Left ventricle myocardium superior (tissue), 1 donor: ENCODE measurements at regions not wholly inside any gene's neighbourhood (a gene's known extent, or its start where the extent isn't known, plus 50 kb on each side); places are given as distances from the start of the nearest gene placed in this dataset.
"Not testable (repeated sequence)": the region's sequence is repeated elsewhere in the genome, so short reads cannot be mapped to it uniquely, and the experiment has no call there.

Experiments used
- ATAC-seq: fragments of 200-7000 bp; cut with Tn5 transposase; one replicate; pipeline ENCODE4 v1.9.1; 2020; ENCODE audit warnings: mild to moderate bottlenecking, moderate library complexity
- DNase-seq: peaks from one replicate; pipeline ENCODE4 v3.0.0-alpha.2; 2020
- intact Hi-C: fragments of 100-400 bp; cut with micrococcal nuclease; formaldehyde crosslinking; loops from one replicate; pipeline ENCODE4 v1.11.0; 2022
- donor health status: DM: no; HTN: yes; CAD: no; lungs with severe emphysema.

GRCh38 chr15:70246623-70247220 is 149.0 kb upstream of the TLE3 start:
- DNase-seq (no peak), ATAC-seq (no peak)
- intact Hi-C loops = no loop called here

- peak; percentile 55 for DNase-seq
- intact Hi-C loops = no loop called here
Measured at GRCh38 chr15:70245932-70246622, 148.4 kb upstream of the TLE3 start.

GRCh38 chr15:70244978-70245542 is 147.3 kb upstream of the TLE3 start:
- ATAC-seq = no peak
- no peak for DNase-seq
- intact Hi-C loops = no loop called here

More at GRCh38 chr15:70245932-70246622, 148.4 kb upstream of the TLE3 start:
- peak; percentile 77 for ATAC-seq

GRCh38 chr15:70243686-70244540 is 146.2 kb upstream of the TLE3 start:
- intact Hi-C loops = no loop called here
- DNase-seq (no peak), ATAC-seq (no peak)

- ATAC-seq = no peak
- no peak for DNase-seq
- intact Hi-C loops = no loop called here
Measured at GRCh38 chr15:70242951-70243685, 145.4 kb upstream of the TLE3 start.

- no peak for ATAC-seq
- no peak for DNase-seq
- intact Hi-C loops = no loop called here
Measured at GRCh38 chr15:70241561-70242320, 144.0 kb upstream of the TLE3 start.

GRCh38 chr15:70240820-70241430 is 143.2 kb upstream of the TLE3 start:
- ATAC-seq (no peak), DNase-seq (no peak)
- intact Hi-C loops = no loop called here

GRCh38 chr15:70240082-70240481 is 142.4 kb upstream of the TLE3 start:
- ATAC-seq (no peak), DNase-seq (no peak)
- intact Hi-C loops = no loop called here

- ATAC-seq = no peak
- intact Hi-C loops = no loop called here
- DNase-seq = no peak
Measured at GRCh38 chr15:70238917-70239316, 141.2 kb upstream of the TLE3 start.

- DNase-seq (no peak), ATAC-seq (no peak)
- intact Hi-C loops = no loop called here
Measured at GRCh38 chr15:70237626-70238025, 139.9 kb upstream of the TLE3 start.

GRCh38 chr15:70236341-70237086 is 138.8 kb upstream of the TLE3 start:
- no peak for ATAC-seq
- intact Hi-C loops = no loop called here
- DNase-seq = no peak

GRCh38 chr15:70235347-70235746 is 137.6 kb upstream of the TLE3 start:
- no peak for ATAC-seq
- no peak for DNase-seq
- intact Hi-C loops = no loop called here

- no peak for ATAC-seq
- DNase-seq = no peak
- intact Hi-C loops = no loop called here
Measured at GRCh38 chr15:70234256-70234905, 136.7 kb upstream of the TLE3 start.

- intact Hi-C loops = no loop called here
- no peak for ATAC-seq
- DNase-seq = no peak
Measured at GRCh38 chr15:70231484-70231883, 133.8 kb upstream of the TLE3 start.

- ATAC-seq, DNase-seq, intact Hi-C loops: not testable (repeated sequence)
Measured at GRCh38 chr15:70227918-70228317, 130.2 kb upstream of the TLE3 start.

GRCh38 chr15:70227147-70227546 is 129.4 kb upstream of the TLE3 start:
- DNase-seq (no peak), ATAC-seq (no peak)
- intact Hi-C loops = no loop called here
